GM12891 (cell line): ENCODE measurements at regions not wholly inside any gene's neighbourhood (a gene's known extent, or its start where the extent isn't known, plus 50 kb on each side); places are given as distances from the start of the nearest gene placed in this dataset.

Experiments used
- PAX5 ChIP-seq: IDR thresholded peaks from 2 replicates; pipeline ENCODE4 v1.6.1; 2011; ENCODE audit warnings: low read length, moderate library complexity, mild to moderate bottlenecking; ENCODE audit not compliant: insufficient read depth, severe bottlenecking
- POLR2A ChIP-seq: IDR thresholded peaks from 2 replicates; pipeline ENCODE4 v1.6.1; 2011; ENCODE audit warnings: low read depth, low read length, control low read depth
- POLR2AphosphoS5 ChIP-seq: IDR thresholded peaks from 2 replicates; pipeline ENCODE4 v1.6.1; 2011; ENCODE audit warnings: low read depth, low read length, control low read depth
- SPI1 ChIP-seq: IDR thresholded peaks from 2 replicates; pipeline ENCODE4 v1.6.1; 2011; ENCODE audit warnings: low read depth, low read length, control low read depth
- TAF1 ChIP-seq: IDR thresholded peaks from 2 replicates; pipeline ENCODE4 v1.6.1; 2011; ENCODE audit warnings: low read depth, low read length, control low read depth

DNA sequence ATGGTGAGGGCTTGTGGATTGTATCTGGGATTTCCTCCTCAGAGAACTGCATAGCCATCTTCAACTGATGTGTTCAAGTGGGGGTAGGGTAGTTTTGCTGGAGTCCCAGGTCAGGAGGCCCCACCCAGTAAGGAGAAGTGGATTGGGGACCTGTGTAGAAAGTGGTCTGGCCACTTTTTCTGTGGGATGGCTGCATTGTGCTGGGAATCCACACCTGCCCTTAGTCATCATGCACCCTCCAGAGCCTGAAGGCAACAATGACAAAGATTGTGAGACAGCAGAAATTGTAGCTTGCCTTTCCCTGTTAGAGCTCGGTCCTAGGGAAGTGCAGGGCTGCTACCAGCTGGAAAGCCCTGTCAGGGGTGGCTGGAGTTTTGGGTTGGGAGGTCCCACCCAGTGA, 255.4 kb downstream of the NDFIP2 start:
- TF ChIP-seq POLR2A (no peak), TAF1 (no peak), POLR2AphosphoS5 (no peak), SPI1 (no peak), PAX5 (no peak)
